Naive thymus-derived CD4-positive, alpha-beta T cell (primary cell): ENCODE measurements at regions not wholly inside any gene's neighbourhood (a gene's known extent, or its start where the extent isn't known, plus 50 kb on each side); places are given as distances from the start of the nearest gene placed in this dataset.

Experiments used
- ATAC-seq: fragments of 150-1000 bp; cut with Tn5 transposase; 2 replicates; pipeline ENCODE4 v1.10.0; 2021; ENCODE audit warnings: mild to moderate bottlenecking, moderate library complexity
- CTCF ChIA-PET: fragments of 350-600 bp; sonication (Branson Sonifier 250); formaldehyde crosslinking; loops from one replicate; lab custom pipeline; 2021; ENCODE audit warnings: antibody characterized with exemption; lab: Charles Lee
- POLR2A ChIA-PET: fragments of 350-600 bp; sonication (Branson Sonifier 250); formaldehyde crosslinking; loops from one replicate; lab custom pipeline; 2021; ENCODE audit warnings: antibody characterized with exemption, inconsistent platforms; lab: Charles Lee
- DNase-seq, 9 donors: peaks; one replicate each; pipeline versions ENCODE4 v3.0.0 to v3.0.0-alpha.2; 2020 to 2022; ENCODE audit warnings: mixed read lengths in 1 of 9
- H3K27ac ChIP-seq: one replicate; pipeline ENCODE4 v1.7.0; 2013; ENCODE audit warnings: mild to moderate bottlenecking, low read depth, low read length, moderate library complexity
- H3K27me3 ChIP-seq, 2 donors: one replicate each; pipeline ENCODE4 v1.7.0; 2013; ENCODE audit warnings: low read length in 2 of 2, mild to moderate bottlenecking in 2 of 2, moderate library complexity in 2 of 2; ENCODE audit not compliant: control insufficient read depth in 2 of 2, insufficient read depth in 2 of 2
- H3K36me3 ChIP-seq, 3 experiments: 1 replicate in 2 of 3; 2 replicates in 1 of 3; pipeline ENCODE4 v1.7.0; 2013; ENCODE audit warnings: low read length in 3 of 3, mild to moderate bottlenecking in 3 of 3, moderate library complexity in 1 of 3; ENCODE audit not compliant: insufficient read depth in 3 of 3, control insufficient read depth in 2 of 3
- H3K4me1 ChIP-seq, 2 donors: one replicate each; pipeline ENCODE4 v1.7.0; 2013; ENCODE audit warnings: low read length in 2 of 2, mild to moderate bottlenecking in 2 of 2, moderate library complexity in 1 of 2; ENCODE audit not compliant: control insufficient read depth in 2 of 2, insufficient read depth in 2 of 2
- H3K4me3 ChIP-seq: 2 replicates; pipeline ENCODE4 v1.7.0; 2013; ENCODE audit warnings: mild to moderate bottlenecking, low read length
- H3K9me3 ChIP-seq, 3 experiments: 1 replicate in 2 of 3; 2 replicates in 1 of 3; pipeline ENCODE4 v1.7.0; 2013; ENCODE audit warnings: low read length in 3 of 3; ENCODE audit not compliant: control insufficient read depth in 2 of 3
- H3K27ac Mint-ChIP-seq, 9 donors: one replicate each; pipeline ENCODE4 v1.8.0; 2020 to 2022; ENCODE audit warnings: mixed read lengths in 9 of 9, mild to moderate bottlenecking in 8 of 9, moderate library complexity in 5 of 9, inconsistent platforms in 2 of 9
- H3K27me3 Mint-ChIP-seq, 5 donors: one replicate each; pipeline ENCODE4 v1.8.0; 2021 to 2022; ENCODE audit warnings: mixed read lengths in 5 of 5, mild to moderate bottlenecking in 1 of 5
- H3K36me3 Mint-ChIP-seq, 5 donors: one replicate each; pipeline ENCODE4 v1.8.0; 2020 to 2022; ENCODE audit warnings: mixed read lengths in 5 of 5, mild to moderate bottlenecking in 3 of 5, inconsistent platforms in 1 of 5
- H3K4me1 Mint-ChIP-seq, 7 donors: one replicate each; pipeline ENCODE4 v1.8.0; 2020 to 2022; ENCODE audit warnings: mixed read lengths in 7 of 7, mild to moderate bottlenecking in 3 of 7, inconsistent platforms in 1 of 7
- H3K4me3 Mint-ChIP-seq, 10 donors: one replicate each; pipeline ENCODE4 v1.8.0; 2020 to 2022; ENCODE audit warnings: mild to moderate bottlenecking in 10 of 10, mixed read lengths in 10 of 10, moderate library complexity in 6 of 10, inconsistent platforms in 2 of 10
- H3K9me3 Mint-ChIP-seq, 11 donors: one replicate each; pipeline ENCODE4 v1.8.0; 2020 to 2022; ENCODE audit warnings: mixed read lengths in 11 of 11, mild to moderate bottlenecking in 4 of 11, inconsistent platforms in 1 of 11, moderate library complexity in 1 of 11
- intact Hi-C, 2 donors: fragments of 100-400 bp; cut with micrococcal nuclease; formaldehyde crosslinking; loops; one replicate each; pipeline ENCODE4 v1.15.1; 2023

GRCh38 chrX:17990532-17990931, 129.4 kb upstream of the RAI2 start:
- no peak overlapping the region for H3K27ac Mint-ChIP-seq
- intact Hi-C loops: no loop called here
- H3K4me1 ChIP-seq: peaks cover 0 to 24% of the 10 kb centered on the region in 2 donors
- H3K36me3 ChIP-seq: no peaks in the 10 kb centered on the region
- H3K9me3 ChIP-seq: no peaks in the 10 kb centered on the region
- H3K27me3 ChIP-seq: no peaks in the 10 kb centered on the region
- no peak overlapping the region for H3K27ac ChIP-seq
- peaks cover 0 to 1% (median 0%) of the 10 kb centered on the region in 11 donors for H3K9me3 Mint-ChIP-seq
- CTCF ChIA-PET: no interaction called here
- peaks cover 6 to 36% (median 30%) of the 10 kb centered on the region in 7 donors for H3K4me1 Mint-ChIP-seq
- H3K4me3 Mint-ChIP-seq: no peak overlapping the region
- no peaks in the 10 kb centered on the region for H3K27me3 Mint-ChIP-seq
- ATAC-seq (no peak), DNase-seq (no peak)
- no peak overlapping the region for H3K4me3 ChIP-seq
- POLR2A ChIA-PET: no interaction called here
- H3K36me3 Mint-ChIP-seq: no peaks in the 10 kb centered on the region

- Histone ChIP-seq H3K9me3 (no peaks in the 10 kb centered on the region), H3K27ac (no peak overlapping the region), H3K36me3 (no peaks in the 10 kb centered on the region), H3K4me1 (peaks cover 0 to 27% of the 10 kb centered on the region in 2 donors), H3K27me3 (no peaks in the 10 kb centered on the region), H3K4me3 (no peak overlapping the region)
- peak overlapping the region in 7 of 9 donors; percentile 41 to 89 (median 77) for H3K27ac Mint-ChIP-seq
- peak overlapping the region in 8 of 10 donors; percentile 23 to 80 (median 68) for H3K4me3 Mint-ChIP-seq
- peaks cover 0 to 8% (median 0%) of the 10 kb centered on the region in 11 donors for H3K9me3 Mint-ChIP-seq
- ATAC-seq: peak; percentile 85
- H3K36me3 Mint-ChIP-seq: peaks cover 0 to 5% (median 0%) of the 10 kb centered on the region in 5 donors
- peak in 7 of 9 donors; percentile 50 to 80 (median 68) for DNase-seq
- intact Hi-C loops: loop anchor here in 1 of 2 donors (5.0 to 10.0 kb wide), 2 partner anchors 133 to 250 kb away; partner anchors contain the start of gene SCML1
- ChIA-PET POLR2A (no interaction called here), CTCF (interaction anchor here (1.0 to 1.1 kb wide), 2 partner anchors 44 to 200 kb away, joined by 3 to 4 read pairs; no protein-coding TSS in a partner anchor)
- H3K27me3 Mint-ChIP-seq: no peaks in the 10 kb centered on the region
- peaks cover 6 to 39% (median 32%) of the 10 kb centered on the region in 7 donors for H3K4me1 Mint-ChIP-seq
Observed at GRCh38 chrX:17987783-17988182, 126.7 kb upstream of the RAI2 start.

- no peaks in the 10 kb centered on the region for H3K9me3 ChIP-seq
- peaks cover 0 to 11% (median 0%) of the 10 kb centered on the region in 11 donors for H3K9me3 Mint-ChIP-seq
- peak overlapping the region in 6 of 9 donors; percentile 40 to 87 (median 52) for H3K27ac Mint-ChIP-seq
- peaks cover 6 to 39% (median 32%) of the 10 kb centered on the region in 7 donors for H3K4me1 Mint-ChIP-seq
- peaks cover 0 to 5% (median 0%) of the 10 kb centered on the region in 5 donors for H3K36me3 Mint-ChIP-seq
- no peaks in the 10 kb centered on the region for H3K27me3 Mint-ChIP-seq
- DNase-seq: no peak
- H3K4me3 ChIP-seq: no peak overlapping the region
- H3K27ac ChIP-seq: no peak overlapping the region
- ATAC-seq: no peak
- H3K36me3 ChIP-seq: no peaks in the 10 kb centered on the region
- intact Hi-C loops: loop anchor here in 1 of 2 donors (5.0 to 10.0 kb wide), 2 partner anchors 132 to 250 kb away; partner anchors contain the start of gene SCML1
- no peaks in the 10 kb centered on the region for H3K27me3 ChIP-seq
- peak overlapping the region in 3 of 10 donors; percentile 68 to 80 (median 79) for H3K4me3 Mint-ChIP-seq
- H3K4me1 ChIP-seq: peaks cover 0 to 27% of the 10 kb centered on the region in 2 donors
- ChIA-PET POLR2A (no interaction called here), CTCF (interaction anchor here (0.8 kb wide), 1 partner anchor 1685 kb away, joined by 3 read pairs; no protein-coding TSS in a partner anchor)
Observed at GRCh38 chrX:17986977-17987376, 125.9 kb upstream of the RAI2 start.

GRCh38 chrX:17986440-17986839, 125.3 kb upstream of the RAI2 start:
- CTCF ChIA-PET: interaction anchor here (0.8 kb wide), 1 partner anchor 1685 kb away, joined by 3 read pairs; no protein-coding TSS in a partner anchor
- H3K4me1 Mint-ChIP-seq: peaks cover 6 to 39% (median 32%) of the 10 kb centered on the region in 7 donors
- intact Hi-C loops: loop anchor here in 1 of 2 donors (5.0 to 10.0 kb wide), 2 partner anchors 132 to 249 kb away; partner anchors contain the start of gene SCML1
- H3K27me3 ChIP-seq: no peaks in the 10 kb centered on the region
- peaks cover 0 to 5% (median 0%) of the 10 kb centered on the region in 5 donors for H3K36me3 Mint-ChIP-seq
- ATAC-seq: no peak
- no peaks in the 10 kb centered on the region for H3K36me3 ChIP-seq
- POLR2A ChIA-PET: no interaction called here
- peak overlapping the region in 3 of 10 donors; percentile 36 to 80 (median 68) for H3K4me3 Mint-ChIP-seq
- H3K27me3 Mint-ChIP-seq: no peaks in the 10 kb centered on the region
- H3K4me3 ChIP-seq: no peak overlapping the region
- H3K4me1 ChIP-seq: peaks cover 0 to 27% of the 10 kb centered on the region in 2 donors
- H3K9me3 Mint-ChIP-seq: peaks cover 0 to 11% (median 0%) of the 10 kb centered on the region in 11 donors
- no peak for DNase-seq
- peak overlapping the region in 2 of 9 donors; percentile 43 to 76 for H3K27ac Mint-ChIP-seq
- no peak overlapping the region for H3K27ac ChIP-seq
- no peaks in the 10 kb centered on the region for H3K9me3 ChIP-seq

- no peak overlapping the region for H3K27ac ChIP-seq
- ATAC-seq: no peak
- POLR2A ChIA-PET: no interaction called here
- Mint-ChIP-seq H3K36me3 (peaks cover 0 to 5% (median 0%) of the 10 kb centered on the region in 5 donors), H3K27ac (no peak overlapping the region), H3K27me3 (no peaks in the 10 kb centered on the region), H3K9me3 (peaks cover 0 to 11% (median under 1%) of the 10 kb centered on the region in 11 donors), H3K4me1 (peaks cover 6 to 39% (median 32%) of the 10 kb centered on the region in 7 donors), H3K4me3 (no peak overlapping the region)
- CTCF ChIA-PET: no interaction called here
- no peak for DNase-seq
- intact Hi-C loops: loop anchor here in 1 of 2 donors (10.0 kb wide), 1 partner anchor 130 kb away; no protein-coding TSS in a partner anchor
- no peaks in the 10 kb centered on the region for H3K27me3 ChIP-seq
- H3K36me3 ChIP-seq: no peaks in the 10 kb centered on the region
- no peaks in the 10 kb centered on the region for H3K9me3 ChIP-seq
- H3K4me1 ChIP-seq: peaks cover 0 to 27% of the 10 kb centered on the region in 2 donors
- no peak overlapping the region for H3K4me3 ChIP-seq
Observed at GRCh38 chrX:17984415-17984814, 123.3 kb upstream of the RAI2 start.

GRCh38 chrX:17983389-17983788, 122.3 kb upstream of the RAI2 start:
- Mint-ChIP-seq H3K4me1 (peaks cover 6 to 32% (median 32%) of the 10 kb centered on the region in 7 donors), H3K4me3 (peak overlapping the region in 1 of 10 donors; percentile 23), H3K36me3 (peaks cover 0 to 5% (median 0%) of the 10 kb centered on the region in 5 donors), H3K9me3 (peaks cover 0 to 11% (median 2%) of the 10 kb centered on the region in 11 donors), H3K27me3 (no peaks in the 10 kb centered on the region), H3K27ac (no peak overlapping the region)
- CTCF ChIA-PET: interaction anchor here (0.6 kb wide), 1 partner anchor 15 kb away, joined by 3 read pairs; no protein-coding TSS in a partner anchor
- Histone ChIP-seq H3K4me1 (peaks cover 0 to 26% of the 10 kb centered on the region in 2 donors), H3K4me3 (no peak overlapping the region), H3K27ac (no peak overlapping the region), H3K36me3 (no peaks in the 10 kb centered on the region), H3K9me3 (no peaks in the 10 kb centered on the region), H3K27me3 (no peaks in the 10 kb centered on the region)
- ATAC-seq (no peak), DNase-seq (no peak)
- POLR2A ChIA-PET: no interaction called here
- intact Hi-C loops: loop anchor here in 1 of 2 donors (10.0 kb wide), 1 partner anchor 129 kb away; no protein-coding TSS in a partner anchor
